Upper lobe of left lung (tissue), 6 donors: ENCODE measurements at regions not wholly inside any gene's neighbourhood (a gene's known extent, or its start where the extent isn't known, plus 50 kb on each side); places are given as distances from the start of the nearest gene placed in this dataset.
"Not testable (repeated sequence)": the region's sequence is repeated elsewhere in the genome, so short reads cannot be mapped to it uniquely, and the experiment has no call there.

Experiments
- ATAC-seq, 2 donors: fragments of 200-7000 bp; cut with Tn5 transposase; one replicate each; pipeline ENCODE4 v1.9.1; 2022; ENCODE audit warnings: mild to moderate bottlenecking in 2 of 2, moderate library complexity in 2 of 2; ENCODE audit not compliant: low FRiP score in 2 of 2
- DNase-seq, 2 donors: peaks; one replicate each; pipeline ENCODE4 v3.0.0-alpha.2; 2019 to 2020
- H3K27ac ChIP-seq, 4 donors: fragments of 200-600 bp; sonication (generic); one replicate each; pipeline ENCODE4 v1.5.1; 2016 to 2019
- H3K27me3 ChIP-seq, 4 donors: fragments of 200-600 bp; sonication (generic); one replicate each; pipeline ENCODE4 v1.5.1; 2017 to 2019
- H3K36me3 ChIP-seq, 4 donors: fragments of 200-600 bp; sonication (generic); one replicate each; pipeline ENCODE4 v1.5.1; 2016 to 2019
- H3K4me1 ChIP-seq, 4 donors: fragments of 200-600 bp; sonication (generic); one replicate each; pipeline ENCODE4 v1.5.1; 2018 to 2019
- H3K4me3 ChIP-seq, 4 donors: fragments of 200-600 bp; sonication (generic); one replicate each; pipeline ENCODE4 v1.5.1; 2017 to 2019; ENCODE audit warnings: mild to moderate bottlenecking in 2 of 4, moderate library complexity in 1 of 4
- H3K9me3 ChIP-seq, 4 donors: fragments of 200-600 bp; sonication (generic); one replicate each; pipeline ENCODE4 v1.5.1; 2018 to 2019
- CTCF ChIP-seq, 6 experiments: fragments of 450-650 bp in 4 of 6; fragments of 200-600 bp in 2 of 6; sonication (generic) in 2 of 6; IDR thresholded peaks; one replicate each; pipeline ENCODE4 v1.5.1; 2016 to 2019; ENCODE audit warnings: antibody characterized with exemption in 6 of 6
- EP300 ChIP-seq, 4 donors: sonication (generic); formaldehyde crosslinking; IDR thresholded peaks; one replicate each; pipeline ENCODE4 v1.5.1; 2017; ENCODE audit warnings: antibody characterized with exemption in 4 of 4, control low read depth in 2 of 4
- POLR2A ChIP-seq, 4 donors: fragments of 450-650 bp; IDR thresholded peaks; one replicate each; pipeline ENCODE4 v1.5.1; 2016 to 2017; ENCODE audit warnings: antibody characterized with exemption in 4 of 4, mild to moderate bottlenecking in 2 of 4
- POLR2AphosphoS5 ChIP-seq, 2 donors: sonication (generic); formaldehyde crosslinking; IDR thresholded peaks; one replicate each; pipeline ENCODE4 v1.5.1; 2017; ENCODE audit warnings: antibody characterized with exemption in 2 of 2
- WGBS, 2 donors: methylation state at CpG; one replicate each; pipeline ENCODE4 v1.1.5; 2017 to 2018; 5-methylcytosine and 5-hydroxymethylcytosine counted together
- donor health status: DM: no; HTN: no; CAD: no; lungs with moderate emphysema.
- donor health status: DM: no; HTN: yes; CAD: no; lungs with severe emphysema.

- Histone ChIP-seq H3K27me3 (no peaks in the 10 kb centered on the region), H3K4me3 (no peak overlapping the region), H3K4me1 (no peaks in the 10 kb centered on the region), H3K36me3 (no peaks in the 10 kb centered on the region), H3K9me3 (no peaks in the 10 kb centered on the region), H3K27ac (no peak overlapping the region)
- WGBS, 2 donors = 90 to 97% methylated on average over 5 of the region's 5 CpGs
- no peak for TF ChIP-seq POLR2A (IDR thresholded peaks at IDR 0.05)
- TF ChIP-seq EP300 (IDR thresholded peaks at IDR 0.05) = no peak
- no peak for TF ChIP-seq POLR2AphosphoS5 (IDR thresholded peaks at IDR 0.05)
- TF ChIP-seq CTCF (IDR thresholded peaks at IDR 0.05) = no peak
- DNase-seq (no peak), ATAC-seq (no peak)
These were observed 59.2 kb upstream of the ATF7IP2 start for GRCh38 chr16:10326647-10327046.

DNA sequence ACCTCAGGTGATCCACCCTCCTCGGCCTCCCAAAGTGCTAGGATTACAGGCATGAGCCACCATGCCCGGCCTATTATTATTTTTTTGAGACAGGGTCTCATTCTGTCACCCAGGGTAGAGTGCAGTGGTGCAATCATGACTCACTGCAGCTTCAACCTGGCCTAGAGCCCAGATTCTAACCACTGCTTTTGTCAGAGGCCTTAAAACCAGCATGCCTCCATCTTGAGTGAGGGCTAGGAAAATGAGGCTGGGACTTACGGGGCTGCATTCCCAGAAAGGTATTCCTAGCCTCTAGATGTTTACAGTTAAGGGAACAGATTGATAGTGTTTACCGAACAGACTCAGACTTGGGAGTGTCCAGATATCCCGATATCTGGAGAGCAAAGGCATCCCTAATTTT is 57.6 kb upstream of the ATF7IP2 start:
- not testable (repeated sequence) for H3K36me3 ChIP-seq, DNase-seq, H3K9me3 ChIP-seq, H3K27ac ChIP-seq, H3K4me3 ChIP-seq, ATAC-seq, H3K4me1 ChIP-seq, H3K27me3 ChIP-seq
- WGBS, 2 donors = 80 to 81% methylated on average over 5 of the region's 5 CpGs

GRCh38 chr16:10332241-10332640 is 53.6 kb upstream of the ATF7IP2 start:
- ATAC-seq = no peak
- DNase-seq = no peak
- Histone ChIP-seq H3K36me3 (no peaks in the 10 kb centered on the region), H3K27ac (no peak overlapping the region), H3K27me3 (no peaks in the 10 kb centered on the region), H3K4me1 (no peaks in the 10 kb centered on the region), H3K9me3 (no peaks in the 10 kb centered on the region), H3K4me3 (no peak overlapping the region)
- TF ChIP-seq POLR2AphosphoS5 (IDR thresholded peaks at IDR 0.05) (no peak), POLR2A (IDR thresholded peaks at IDR 0.05) (no peak), EP300 (IDR thresholded peaks at IDR 0.05) (no peak), CTCF (IDR thresholded peaks at IDR 0.05) (no peak)

DNA sequence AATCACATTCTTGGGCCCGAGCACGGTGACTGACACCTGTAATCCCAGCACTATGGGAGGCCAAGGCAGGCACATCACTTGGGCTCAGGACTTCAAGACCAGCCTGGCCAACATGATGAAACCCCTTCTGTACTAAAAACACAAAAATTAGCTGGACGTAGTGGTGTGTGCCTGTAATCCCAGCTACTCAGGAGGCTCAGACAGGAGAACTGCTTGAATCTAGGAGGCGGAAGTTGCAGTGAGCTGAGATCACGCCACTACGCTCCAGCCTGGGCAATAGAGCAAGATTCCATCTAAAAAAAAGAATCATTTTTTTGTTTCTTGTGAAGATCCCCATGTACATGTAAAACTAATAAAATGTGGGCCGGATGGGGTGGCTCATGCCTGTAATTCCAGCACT is 53.1 kb upstream of the ATF7IP2 start:
- no peak overlapping the region for H3K27ac ChIP-seq
- H3K36me3 ChIP-seq = no peaks in the 10 kb centered on the region
- ATAC-seq = no peak
- no peaks in the 10 kb centered on the region for H3K4me1 ChIP-seq
- no peak overlapping the region for H3K4me3 ChIP-seq
- H3K9me3 ChIP-seq = no peaks in the 10 kb centered on the region
- 88 to 89% methylated on average over 7 of the region's 7 CpGs for WGBS, 2 donors
- no peak for DNase-seq
- TF ChIP-seq POLR2A (IDR thresholded peaks at IDR 0.05) = no peak
- TF ChIP-seq EP300 (IDR thresholded peaks at IDR 0.05) = no peak
- no peaks in the 10 kb centered on the region for H3K27me3 ChIP-seq

- WGBS, 2 donors = 86 to 88% methylated on average over 10 of the region's 10 CpGs
These were observed 52.4 kb upstream of the ATF7IP2 start for GRCh38 chr16:10333321-10334032.

More at GRCh38 chr16:10333321-10334032, 52.4 kb upstream of the ATF7IP2 start:
- Histone ChIP-seq H3K36me3 (no peaks in the 10 kb centered on the region), H3K27me3 (no peaks in the 10 kb centered on the region), H3K4me3 (no peak overlapping the region), H3K27ac (no peak overlapping the region), H3K9me3 (no peaks in the 10 kb centered on the region), H3K4me1 (no peaks in the 10 kb centered on the region)
- ATAC-seq (no peak), DNase-seq (no peak)
- no peak for TF ChIP-seq EP300 (IDR thresholded peaks at IDR 0.05)
- no peak for TF ChIP-seq CTCF (IDR thresholded peaks at IDR 0.05)
- TF ChIP-seq POLR2A (IDR thresholded peaks at IDR 0.05) = no peak
- TF ChIP-seq POLR2AphosphoS5 (IDR thresholded peaks at IDR 0.05) = no peak
